HT-29 (cell line): ENCODE measurements at regions not wholly inside any gene's neighbourhood (a gene's known extent, or its start where the extent isn't known, plus 50 kb on each side); places are given as distances from the start of the nearest gene placed in this dataset.
"Not testable (repeated sequence)": the region's sequence is repeated elsewhere in the genome, so short reads cannot be mapped to it uniquely, and the experiment has no call there.

Experiments
- DNase-seq: peaks from one replicate; pipeline ENCODE4 v3.0.0-alpha.2; 2015; ENCODE audit warnings: low spot score

GRCh38 chr5:176747670-176748072, 62.7 kb upstream of the UNC5A start:
- DNase-seq, result no peak

GRCh38 chr5:176748073-176748966, 62.0 kb upstream of the UNC5A start:
- no peak for DNase-seq

GRCh38 chr5:176748967-176749935, 61.1 kb upstream of the UNC5A start:
- DNase-seq, result no peak

- DNase-seq, result no peak
Measured at GRCh38 chr5:176750144-176750543, 60.2 kb upstream of the UNC5A start.

GRCh38 chr5:176754376-176754973, 55.9 kb upstream of the UNC5A start:
- no peak for DNase-seq

- DNase-seq, result not testable (repeated sequence)
Measured at GRCh38 chr5:176755593-176755992, 54.8 kb upstream of the UNC5A start.

GRCh38 chr5:176757569-176757968, 52.8 kb upstream of the UNC5A start:
- not testable (repeated sequence) for DNase-seq
